A673 (cell line): ENCODE measurements at regions not wholly inside any gene's neighbourhood (a gene's known extent, or its start where the extent isn't known, plus 50 kb on each side); places are given as distances from the start of the nearest gene placed in this dataset.

Experiments
- CTCF ChIP-seq: fragments of 300-800, 200-600 bp; sonication (generic); conservative IDR thresholded peaks from 2 replicates; pipeline ENCODE4 v1.5.1; 2017; ENCODE audit warnings: low read depth, mild to moderate bottlenecking, antibody characterized with exemption, low read length, moderate library complexity, mixed read lengths
- EZH2 ChIP-seq: fragments of 200-600 bp; sonication (generic); IDR thresholded peaks from 2 replicates; pipeline ENCODE4 v1.6.1; 2017; ENCODE audit warnings: borderline replicate concordance, low read depth, mild to moderate bottlenecking, mixed read lengths, antibody characterized with exemption, low read length; ENCODE audit not compliant: poor library complexity, severe bottlenecking

DNA sequence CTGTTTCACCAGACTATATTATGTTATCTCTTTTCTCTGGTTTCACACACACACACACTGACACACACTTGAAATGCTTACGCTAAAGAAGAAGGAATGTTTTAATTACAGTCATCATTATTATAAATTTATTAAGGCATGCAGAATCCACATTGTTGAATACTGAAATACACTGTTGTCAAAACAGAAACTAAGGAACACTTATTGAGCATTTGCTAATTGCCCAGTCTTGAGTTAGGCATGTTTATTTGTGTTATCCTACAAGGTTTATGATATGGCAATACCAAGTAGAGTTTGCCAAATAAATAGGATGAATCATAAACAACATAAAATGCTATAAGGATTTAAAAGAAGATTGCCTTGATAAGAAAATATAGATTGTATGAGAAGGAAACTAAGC lies 917.0 kb upstream of the PIK3C3 start:
- TF ChIP-seq CTCF (no peak), EZH2 (no peak)
